MM.1S (cell line): ENCODE measurements at regions not wholly inside any gene's neighbourhood (a gene's known extent, or its start where the extent isn't known, plus 50 kb on each side); places are given as distances from the start of the nearest gene placed in this dataset.
A peak's percentile ranks its signal among the peaks of the same experiment; 100 is the strongest.
"Not testable (repeated sequence)": the region's sequence is repeated elsewhere in the genome, so short reads cannot be mapped to it uniquely, and the experiment has no call there.

Source experiments
- DNase-seq: peaks from one replicate; pipeline ENCODE4 v3.0.0-alpha.2; 2015
- H2AFZ ChIP-seq: fragments of 300-600 bp; sonication (generic); 2 replicates; pipeline ENCODE4 v1.6.0; 2016; ENCODE audit warnings: antibody characterized with exemption, low read length
- H3F3A ChIP-seq: fragments of 300-600 bp; sonication (generic); 2 replicates; pipeline ENCODE4 v1.6.1; 2016; ENCODE audit warnings: mild to moderate bottlenecking, antibody characterized with exemption, low read length, moderate library complexity, mixed read lengths; ENCODE audit not compliant: insufficient read depth
- H3K27ac ChIP-seq: fragments of 300-600 bp; sonication (generic); 2 replicates; pipeline ENCODE4 v1.5.1; 2016; ENCODE audit warnings: mild to moderate bottlenecking, low read length
- H3K27me3 ChIP-seq: fragments of 300-600 bp; sonication (generic); replicated peaks from 2 replicates; pipeline ENCODE4 v1.6.0; 2016; ENCODE audit warnings: low read length; ENCODE audit not compliant: insufficient read depth
- H3K36me3 ChIP-seq: fragments of 300-600 bp; sonication (generic); replicated peaks from 2 replicates; pipeline ENCODE4 v1.6.1; 2016; ENCODE audit warnings: mild to moderate bottlenecking, low read length, mixed read lengths; ENCODE audit not compliant: insufficient read depth
- H3K4me1 ChIP-seq: fragments of 300-600 bp; sonication (generic); 2 replicates; pipeline ENCODE4 v1.6.1; 2016; ENCODE audit warnings: low read length, mixed read lengths
- H3K4me2 ChIP-seq: fragments of 300-600 bp; sonication (generic); 2 replicates; pipeline ENCODE4 v1.6.0; 2016; ENCODE audit warnings: low read depth, low read length
- H3K4me3 ChIP-seq: fragments of 300-600 bp; sonication (generic); 2 replicates; pipeline ENCODE4 v1.5.1; 2016; ENCODE audit warnings: low read length, mixed read lengths
- H3K79me2 ChIP-seq: fragments of 300-600 bp; sonication (generic); 2 replicates; pipeline ENCODE4 v1.6.1; 2016; ENCODE audit warnings: mixed run types, low read length, mixed read lengths
- H3K9ac ChIP-seq: fragments of 300-600 bp; sonication (generic); 2 replicates; pipeline ENCODE4 v1.6.1; 2016; ENCODE audit warnings: low read length, mixed read lengths
- H3K9me2 ChIP-seq: fragments of 300-600 bp; sonication (generic); replicated peaks from 2 replicates; pipeline ENCODE4 v1.6.1; 2016; ENCODE audit warnings: mild to moderate bottlenecking, low read length, mixed read lengths; ENCODE audit not compliant: insufficient read depth
- H3K9me3 ChIP-seq: fragments of 300-600 bp; sonication (generic); replicated peaks from 2 replicates; pipeline ENCODE4 v1.6.1; 2016; ENCODE audit warnings: mild to moderate bottlenecking, low read length, mixed read lengths; ENCODE audit not compliant: insufficient read depth
- H4K20me1 ChIP-seq: fragments of 300-600 bp; sonication (generic); 2 replicates; pipeline ENCODE4 v1.6.1; 2016; ENCODE audit warnings: mild to moderate bottlenecking, low read length, moderate library complexity, mixed read lengths; ENCODE audit not compliant: insufficient read depth
- EZH2 ChIP-seq: fragments of 300-600 bp; sonication (generic); optimal IDR thresholded peaks from 2 replicates; pipeline ENCODE3; 2017; ENCODE audit warnings: low read depth, mild to moderate bottlenecking, antibody characterized with exemption, low read length, mixed read lengths
- EZH2phosphoT487 ChIP-seq: fragments of 300-600 bp; sonication (generic); IDR thresholded peaks from 2 replicates; pipeline ENCODE4 v1.6.1; 2018; ENCODE audit warnings: antibody characterized with exemption, low read length
- TF ChIP-seq, protein P1 (sequence below): fragments of 300-600 bp; sonication (generic); IDR thresholded peaks from 2 replicates; pipeline ENCODE4 v1.5.1; 2016; ENCODE audit warnings: antibody characterized with exemption, low read length, mixed read lengths

DNA sequence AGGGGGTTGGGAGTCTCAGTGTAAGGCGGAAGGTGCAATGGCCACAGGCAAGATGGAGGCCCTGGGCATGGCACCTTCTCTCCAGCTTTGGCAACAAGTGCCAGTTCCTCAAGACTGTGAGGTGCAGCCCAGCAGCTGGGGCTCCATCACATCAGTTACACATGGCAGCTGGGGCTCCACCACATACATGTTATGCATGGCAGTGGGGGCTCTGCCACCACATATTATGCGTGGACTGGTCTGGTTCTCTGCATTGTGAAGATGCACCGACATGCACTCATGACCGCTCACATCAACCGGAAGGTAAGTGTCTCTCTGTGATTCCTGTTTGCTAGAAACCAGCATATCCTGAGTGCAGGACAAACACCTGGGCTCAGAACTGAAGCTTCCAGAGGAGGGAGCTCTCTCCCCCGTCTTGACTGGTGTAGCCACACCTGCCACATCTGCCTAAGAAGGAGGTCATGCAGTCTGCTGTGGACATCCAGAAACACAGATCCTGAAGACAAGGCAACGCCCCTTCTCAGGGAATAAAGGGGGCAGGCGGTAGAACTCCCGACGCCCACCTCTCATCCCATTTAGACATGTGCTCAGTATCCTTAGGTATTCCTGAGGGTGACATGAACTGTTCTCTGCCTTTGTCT is 104.1 kb upstream of the TMPRSS2 start:
- Histone ChIP-seq H3K4me1 (0 out of 2 replicates have a peak, but pooled peaks cover 11% of the 10 kb centered on the region), H3K4me3 (no peak overlapping the region), H2AFZ (peak overlapping the region; percentile 32), H3K36me3 (no peaks in the 10 kb centered on the region), H3K9me3 (no peaks in the 10 kb centered on the region), H3K79me2 (no peaks in the 10 kb centered on the region), H3K4me2 (peak overlapping the region; percentile 21; the same call in 1 of the 2 replicates), H3K9ac (no peak overlapping the region), H3K9me2 (no peaks in the 10 kb centered on the region), H4K20me1 (no peaks in the 10 kb centered on the region), H3K27ac (no peak overlapping the region), H3F3A (no peaks in the 10 kb centered on the region), H3K27me3 (peaks cover 48% of the 10 kb centered on the region)
- TF ChIP-seq EZH2phosphoT487 (no peak), EZH2 (no peak)
- TF ChIP-seq, protein P1, sequence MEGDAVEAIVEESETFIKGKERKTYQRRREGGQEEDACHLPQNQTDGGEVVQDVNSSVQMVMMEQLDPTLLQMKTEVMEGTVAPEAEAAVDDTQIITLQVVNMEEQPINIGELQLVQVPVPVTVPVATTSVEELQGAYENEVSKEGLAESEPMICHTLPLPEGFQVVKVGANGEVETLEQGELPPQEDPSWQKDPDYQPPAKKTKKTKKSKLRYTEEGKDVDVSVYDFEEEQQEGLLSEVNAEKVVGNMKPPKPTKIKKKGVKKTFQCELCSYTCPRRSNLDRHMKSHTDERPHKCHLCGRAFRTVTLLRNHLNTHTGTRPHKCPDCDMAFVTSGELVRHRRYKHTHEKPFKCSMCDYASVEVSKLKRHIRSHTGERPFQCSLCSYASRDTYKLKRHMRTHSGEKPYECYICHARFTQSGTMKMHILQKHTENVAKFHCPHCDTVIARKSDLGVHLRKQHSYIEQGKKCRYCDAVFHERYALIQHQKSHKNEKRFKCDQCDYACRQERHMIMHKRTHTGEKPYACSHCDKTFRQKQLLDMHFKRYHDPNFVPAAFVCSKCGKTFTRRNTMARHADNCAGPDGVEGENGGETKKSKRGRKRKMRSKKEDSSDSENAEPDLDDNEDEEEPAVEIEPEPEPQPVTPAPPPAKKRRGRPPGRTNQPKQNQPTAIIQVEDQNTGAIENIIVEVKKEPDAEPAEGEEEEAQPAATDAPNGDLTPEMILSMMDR, result peak; percentile 40
- peak; percentile 81 for DNase-seq

DNA sequence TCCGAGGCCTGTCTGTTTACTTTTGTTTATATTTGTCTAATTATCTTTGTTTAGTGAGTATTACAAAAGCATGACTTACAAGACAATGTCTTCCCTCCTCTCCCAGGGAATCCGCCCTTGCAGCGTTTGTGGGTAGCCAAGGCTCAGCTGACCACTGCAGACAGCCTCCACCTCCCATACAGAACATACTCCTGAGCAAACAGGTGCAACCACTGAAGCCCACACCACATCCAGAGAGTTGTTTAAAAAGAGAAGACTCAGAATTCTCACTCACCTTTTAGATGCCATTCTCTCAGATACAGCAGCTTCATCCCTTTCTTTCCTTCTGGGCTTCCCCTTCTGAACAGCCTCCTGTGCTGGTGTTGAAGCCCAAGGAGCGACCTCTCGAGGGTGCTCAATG is 103.5 kb upstream of the TMPRSS2 start:
- H3K4me3 ChIP-seq, result no peak overlapping the region
- no peaks in the 10 kb centered on the region for H3K9me3 ChIP-seq
- no peaks in the 10 kb centered on the region for H3K36me3 ChIP-seq
- TF ChIP-seq, protein P1, result no peak
- TF ChIP-seq EZH2 (no peak), EZH2phosphoT487 (no peak)
- H3K9me2 ChIP-seq, result no peaks in the 10 kb centered on the region
- H4K20me1 ChIP-seq, result no peaks in the 10 kb centered on the region
- no peak for DNase-seq
- no peaks in the 10 kb centered on the region for H3F3A ChIP-seq
- no peak overlapping the region for H3K4me2 ChIP-seq
- no peak overlapping the region for H3K9ac ChIP-seq
- no peak overlapping the region for H2AFZ ChIP-seq
- H3K4me1 ChIP-seq, result 0 out of 2 replicates have a peak, but pooled peaks cover 11% of the 10 kb centered on the region
- peaks cover 46% of the 10 kb centered on the region for H3K27me3 ChIP-seq
- H3K27ac ChIP-seq, result no peak overlapping the region
- H3K79me2 ChIP-seq, result no peaks in the 10 kb centered on the region

DNA sequence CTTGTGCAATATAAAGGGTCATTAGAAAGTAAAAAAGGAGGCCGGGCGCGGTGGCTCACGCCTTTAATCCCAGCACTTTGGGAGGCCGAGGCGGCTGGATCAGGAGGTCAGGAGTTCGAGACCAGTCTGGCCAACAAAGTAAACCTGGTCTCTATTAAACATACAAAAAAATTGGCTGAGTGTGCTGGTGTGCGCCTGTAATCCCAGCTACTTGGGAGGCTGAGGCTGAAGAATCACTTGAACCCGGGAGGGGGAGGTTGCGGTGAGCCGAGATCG is 102.8 kb upstream of the TMPRSS2 start:
- H3K4me3 ChIP-seq, H3K9me3 ChIP-seq, H3K27ac ChIP-seq, H3F3A ChIP-seq, DNase-seq, H4K20me1 ChIP-seq, H3K9ac ChIP-seq, H2AFZ ChIP-seq, H3K9me2 ChIP-seq, H3K4me2 ChIP-seq, H3K79me2 ChIP-seq, H3K36me3 ChIP-seq: not testable (repeated sequence)
- 0 out of 2 replicates have a peak, but pooled peaks cover 11% of the 10 kb centered on the region for H3K4me1 ChIP-seq
- peaks cover 44% of the 10 kb centered on the region for H3K27me3 ChIP-seq

DNA sequence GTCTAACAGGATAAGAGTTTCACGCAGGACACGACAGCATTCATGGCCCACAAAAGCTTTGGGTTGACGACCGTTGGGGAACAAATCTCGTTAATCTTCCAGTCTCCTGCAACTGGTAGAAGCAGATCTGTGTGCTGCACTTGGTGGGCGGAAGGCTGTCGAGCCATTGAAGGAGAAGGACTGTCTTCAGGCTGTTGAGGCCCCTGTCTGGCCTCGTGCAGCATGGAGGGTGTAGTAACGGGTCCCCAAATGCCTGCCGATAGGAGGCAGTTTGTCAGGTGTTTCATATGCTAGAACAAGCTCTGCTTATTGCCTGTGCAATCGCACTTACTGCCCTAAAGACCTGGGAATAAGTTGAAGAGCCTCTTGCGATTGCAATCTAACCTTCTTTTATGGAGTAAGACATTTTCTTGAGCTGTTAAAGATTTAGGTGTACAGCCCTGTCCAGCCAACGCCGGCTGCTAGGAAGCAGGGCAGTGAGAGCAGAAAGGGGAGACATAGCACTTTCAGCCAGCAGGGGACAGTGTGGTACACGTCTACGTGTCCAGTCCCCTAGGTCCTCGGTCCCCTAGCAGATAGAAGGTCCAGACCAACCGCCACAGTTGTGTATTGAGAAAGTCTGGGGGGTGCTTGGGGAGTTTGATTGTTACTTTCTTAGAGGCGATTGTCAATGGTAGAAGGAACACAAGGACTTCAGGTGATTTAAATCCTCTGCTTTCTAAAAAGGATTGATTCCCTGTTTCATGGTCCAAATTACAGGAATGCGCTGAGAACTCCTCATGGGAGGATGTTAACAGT is 102.3 kb upstream of the TMPRSS2 start:
- peak; percentile 61 for DNase-seq
- Histone ChIP-seq H3K9me2 (no peaks in the 10 kb centered on the region), H3K4me3 (no peak overlapping the region), H3K4me2 (no peak overlapping the region), H3K27ac (no peak overlapping the region), H3K79me2 (no peaks in the 10 kb centered on the region), H3K9me3 (no peaks in the 10 kb centered on the region), H3K27me3 (peaks cover 45% of the 10 kb centered on the region), H3K4me1 (0 out of 2 replicates have a peak, but pooled peaks cover 11% of the 10 kb centered on the region), H3K9ac (no peak overlapping the region), H3K36me3 (no peaks in the 10 kb centered on the region), H2AFZ (no peak overlapping the region), H4K20me1 (no peaks in the 10 kb centered on the region), H3F3A (no peaks in the 10 kb centered on the region)
- TF ChIP-seq, protein P1, result peak; percentile 84
- TF ChIP-seq EZH2, result no peak
